CD4-positive, alpha-beta T cell treated with Interleukin-2 at 100 ng/mL for 4 hours (primary cell): ENCODE measurements at regions not wholly inside any gene's neighbourhood (a gene's known extent, or its start where the extent isn't known, plus 50 kb on each side); places are given as distances from the start of the nearest gene placed in this dataset.

Experiments
- DNase-seq: peaks from one replicate; pipeline ENCODE4 v3.0.0-alpha.2; 2020; ENCODE audit warnings: low spot score

GRCh38 chr1:209021622-209022021 is 561.9 kb upstream of the CAMK1G start:
- no peak for DNase-seq

GRCh38 chr1:209023790-209024189 is 559.7 kb upstream of the CAMK1G start:
- no peak for DNase-seq

- no peak for DNase-seq
Observed at GRCh38 chr1:209029737-209030136, 553.8 kb upstream of the CAMK1G start.

GRCh38 chr1:209030454-209031167 is 552.9 kb upstream of the CAMK1G start:
- no peak for DNase-seq

- no peak for DNase-seq
Observed at GRCh38 chr1:209037064-209037463, 546.5 kb upstream of the CAMK1G start.

GRCh38 chr1:209038316-209038715 is 545.2 kb upstream of the CAMK1G start:
- no peak for DNase-seq

GRCh38 chr1:209038735-209039134 is 544.8 kb upstream of the CAMK1G start:
- no peak for DNase-seq

- DNase-seq = no peak
Observed at GRCh38 chr1:209040351-209040750, 543.2 kb upstream of the CAMK1G start.

- no peak for DNase-seq
Observed at GRCh38 chr1:209041927-209042326, 541.6 kb upstream of the CAMK1G start.

GRCh38 chr1:209042413-209042812 is 541.1 kb upstream of the CAMK1G start:
- no peak for DNase-seq

- no peak for DNase-seq
Observed at GRCh38 chr1:209045331-209046057, 538.0 kb upstream of the CAMK1G start.

GRCh38 chr1:209046058-209046417 is 537.5 kb upstream of the CAMK1G start:
- no peak for DNase-seq

- no peak for DNase-seq
Observed at GRCh38 chr1:209046935-209047334, 536.6 kb upstream of the CAMK1G start.

GRCh38 chr1:209048941-209049669 is 534.4 kb upstream of the CAMK1G start:
- no peak for DNase-seq

GRCh38 chr1:209051570-209051969 is 531.9 kb upstream of the CAMK1G start:
- DNase-seq = no peak

- no peak for DNase-seq
Observed at GRCh38 chr1:209053587-209053986, 529.9 kb upstream of the CAMK1G start.

GRCh38 chr1:209057083-209057482 is 526.4 kb upstream of the CAMK1G start:
- no peak for DNase-seq

GRCh38 chr1:209057901-209058300 is 525.6 kb upstream of the CAMK1G start:
- no peak for DNase-seq

GRCh38 chr1:209059376-209059775 is 524.1 kb upstream of the CAMK1G start:
- DNase-seq = no peak

- DNase-seq = no peak
Observed at GRCh38 chr1:209059981-209060380, 523.5 kb upstream of the CAMK1G start.

- DNase-seq = no peak
Observed at GRCh38 chr1:209062081-209062620, 521.4 kb upstream of the CAMK1G start.

- DNase-seq = no peak
Observed at GRCh38 chr1:209062863-209063262, 520.7 kb upstream of the CAMK1G start.
